ENCODE measurements at regions not wholly inside any gene's neighbourhood (a gene's known extent, or its start where the extent isn't known, plus 50 kb on each side); places are given as distances from the start of the nearest gene placed in this dataset.
A peak's percentile ranks its signal among the peaks of the same experiment; 100 is the strongest.

DNA sequence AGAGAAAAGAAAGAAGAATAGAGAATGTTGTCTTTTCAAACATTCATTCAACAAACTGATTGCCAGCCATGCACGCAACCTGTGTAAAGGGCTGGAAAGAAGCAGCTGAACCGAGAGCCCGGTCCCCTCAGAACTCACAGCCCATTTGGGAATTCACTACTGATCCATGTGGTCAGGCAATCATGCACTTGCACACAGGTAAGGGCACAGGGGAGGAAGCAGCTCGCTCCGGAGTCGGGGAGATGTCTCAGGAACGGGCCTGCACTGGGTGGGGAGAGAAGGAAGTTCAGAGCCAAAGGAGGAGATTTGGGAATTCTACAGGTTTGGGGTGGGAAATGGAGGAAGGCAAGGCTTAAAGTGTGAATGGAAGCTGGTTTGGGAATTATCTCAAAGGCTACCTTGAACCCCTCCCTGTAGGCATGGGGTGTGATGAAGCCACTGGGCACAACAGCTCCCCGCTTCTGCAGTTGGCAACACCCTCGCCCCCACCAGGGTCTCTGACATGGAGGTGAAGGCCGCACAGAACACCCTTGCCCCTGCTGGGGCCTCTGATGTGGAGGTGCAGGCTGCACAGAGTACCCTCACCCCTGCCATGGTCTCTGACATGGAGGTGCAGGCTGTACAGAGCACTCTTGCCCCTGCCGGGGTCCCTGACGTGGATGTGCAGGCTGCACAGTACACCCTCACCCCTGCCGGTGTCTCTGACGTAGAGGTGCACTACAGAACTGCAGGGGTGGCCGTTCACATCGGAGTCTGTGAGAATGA is 194.4 kb upstream of the RNF32 start:
- no peak for DNase-seq

DNA sequence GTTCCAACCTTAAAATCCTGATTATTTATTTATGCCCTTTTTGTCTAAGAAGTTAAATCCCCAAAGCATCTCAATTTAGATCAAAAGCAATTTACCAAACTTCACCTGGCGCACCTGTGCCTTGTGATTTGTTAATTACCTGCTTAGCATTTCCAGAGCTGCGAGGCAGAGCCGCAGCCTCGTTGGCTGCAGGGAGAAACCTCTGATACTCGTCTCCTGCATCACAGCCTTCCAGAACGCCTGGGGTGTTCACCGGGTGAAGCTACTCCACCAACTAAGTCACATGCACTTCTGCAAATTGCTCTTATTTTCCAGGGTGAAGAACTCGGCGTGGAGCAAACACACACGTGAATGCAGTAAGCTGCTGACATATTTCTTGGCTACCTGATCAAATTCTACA is 198.1 kb upstream of the RNF32 start:
- no peak for DNase-seq

DNA sequence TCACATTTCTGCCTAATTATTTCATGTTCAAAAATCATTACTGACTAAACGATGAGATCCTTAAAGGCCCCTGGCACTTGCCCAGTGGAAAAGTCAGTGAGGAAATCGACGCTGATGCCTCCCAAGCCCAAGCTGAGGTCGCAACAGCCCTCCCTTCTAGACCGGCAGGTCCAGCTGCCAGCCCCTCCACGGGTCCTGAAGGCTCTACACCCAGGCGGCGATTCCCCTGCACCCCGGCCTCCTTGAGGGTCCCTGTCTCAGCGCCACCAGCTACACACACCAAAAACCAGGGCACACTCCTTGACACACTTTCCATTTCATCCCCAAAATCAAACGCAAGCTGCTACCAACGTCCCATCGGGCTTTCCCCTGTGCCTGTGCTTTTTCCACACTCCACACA is 200.1 kb upstream of the RNF32 start:
- no peak for DNase-seq

DNA sequence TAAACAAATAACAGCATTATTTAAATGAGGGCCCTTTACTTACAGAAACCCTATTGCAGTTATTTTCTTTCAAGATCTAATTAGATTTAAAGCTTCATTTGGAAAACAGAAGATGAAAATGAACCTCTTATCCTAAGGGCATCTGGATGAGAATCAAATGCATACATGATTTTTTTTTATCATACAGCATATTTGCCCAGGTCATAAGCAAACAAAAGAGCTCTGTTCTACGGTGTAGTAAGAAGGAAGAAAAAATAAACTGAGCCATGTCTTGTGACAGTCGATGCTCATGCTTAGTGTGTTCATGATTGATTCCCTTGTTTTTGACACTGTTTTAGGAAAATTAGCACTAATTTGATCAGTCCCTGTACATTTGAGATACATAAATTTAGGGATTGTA is 202.6 kb upstream of the RNF32 start:
- DNase-seq, result no peak

DNA sequence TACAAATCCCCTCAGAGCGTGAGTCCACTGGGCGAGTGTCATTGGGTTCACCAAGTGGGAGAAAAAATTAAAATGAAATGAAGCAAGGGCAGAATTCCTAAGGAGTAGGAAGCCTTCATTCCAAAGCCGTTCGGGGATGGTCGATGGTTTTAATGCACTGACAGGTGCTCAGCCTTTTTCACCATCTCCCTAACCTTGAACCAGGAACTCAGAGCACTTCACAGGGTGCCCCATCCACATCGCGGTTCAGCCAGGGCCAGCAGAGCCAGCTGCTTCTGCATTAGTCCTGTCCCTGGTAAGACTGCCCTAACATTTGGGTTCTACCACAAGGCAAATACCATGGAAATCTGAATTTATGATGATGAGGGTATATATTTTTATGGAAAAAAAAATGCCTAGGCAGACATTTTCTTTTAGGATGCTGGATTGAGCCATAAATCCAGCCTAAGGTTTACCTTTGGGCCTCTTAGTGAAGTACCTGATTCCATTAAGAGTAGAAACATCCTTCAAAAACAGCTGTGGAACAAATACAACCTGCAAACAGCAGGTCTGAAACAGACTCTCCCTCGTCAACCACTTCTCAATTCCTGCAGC is 203.5 kb upstream of the RNF32 start:
- DNase-seq, result no peak

DNA sequence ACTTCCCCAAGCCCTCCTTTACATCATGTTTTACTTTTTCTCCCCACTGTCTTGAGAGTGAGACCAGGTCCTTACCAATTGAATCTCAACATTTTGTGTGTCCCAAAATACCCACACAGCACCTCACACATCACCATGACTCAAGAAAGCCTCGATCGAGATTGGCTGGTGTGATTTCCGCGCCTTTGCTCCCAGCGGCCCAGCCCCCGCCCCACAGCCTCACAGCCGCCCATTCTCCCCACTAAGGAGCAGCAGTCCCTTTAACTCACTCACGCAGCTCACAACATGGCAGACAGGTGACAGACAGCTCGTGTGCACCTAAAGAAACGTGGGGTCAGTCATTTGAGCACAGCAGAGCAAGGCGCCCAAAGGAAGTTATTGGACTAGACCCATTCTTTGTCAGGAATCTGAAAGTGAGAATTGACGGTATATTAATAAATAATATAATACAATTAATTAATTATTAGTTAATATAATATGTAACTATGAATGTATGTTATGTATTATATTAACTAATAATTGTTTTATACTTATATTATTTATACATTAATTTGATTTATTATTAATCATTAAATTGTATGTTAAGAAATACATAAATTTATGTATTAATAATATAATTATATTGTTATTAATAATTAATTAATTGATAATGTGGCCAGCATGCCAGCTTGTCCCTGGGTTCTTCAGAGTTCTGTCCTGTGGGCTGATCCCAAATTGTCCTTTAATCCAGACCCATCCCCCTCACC is 204.9 kb upstream of the RNF32 start:
- no peak for DNase-seq

DNA sequence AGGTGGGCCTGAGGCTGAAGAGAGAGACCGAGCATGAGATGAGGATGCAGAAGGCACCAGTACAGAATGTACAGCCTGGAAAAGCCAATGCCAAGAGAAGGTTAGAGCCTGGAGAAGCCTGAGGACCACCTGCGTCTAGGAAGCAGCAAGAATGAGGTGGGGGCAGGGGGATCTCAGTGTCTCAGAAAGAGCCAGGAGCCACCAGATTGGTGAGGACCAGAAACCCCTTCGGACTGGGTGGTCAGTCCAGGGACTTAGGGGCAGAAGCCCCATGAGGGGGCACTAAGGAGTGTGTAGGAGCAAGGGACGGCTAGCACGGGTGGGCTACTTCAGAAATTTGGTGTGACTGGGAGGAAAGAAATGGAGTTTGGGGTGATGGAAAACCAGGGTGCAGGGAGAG is 205.9 kb upstream of the RNF32 start:
- no peak for DNase-seq

DNA sequence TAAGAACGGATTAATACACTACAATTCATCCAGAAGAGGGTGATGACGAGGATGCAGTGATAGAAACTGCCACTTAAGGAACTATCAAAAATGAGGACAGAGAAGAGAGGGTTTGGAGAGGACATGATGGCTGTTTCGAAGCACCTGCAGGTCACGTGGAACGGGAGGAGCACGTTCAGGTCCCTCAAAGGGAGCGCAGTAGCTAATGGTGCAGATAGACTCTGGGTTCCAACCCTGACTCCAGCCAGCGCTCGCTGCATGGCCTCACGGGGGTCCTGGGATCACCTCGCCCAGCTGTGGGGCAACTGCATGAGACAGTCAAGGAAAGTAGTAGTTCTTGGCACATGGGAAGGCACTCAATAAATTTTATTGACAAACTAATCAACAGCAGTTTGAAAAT is 208.6 kb upstream of the RNF32 start:
- no peak for DNase-seq

DNA sequence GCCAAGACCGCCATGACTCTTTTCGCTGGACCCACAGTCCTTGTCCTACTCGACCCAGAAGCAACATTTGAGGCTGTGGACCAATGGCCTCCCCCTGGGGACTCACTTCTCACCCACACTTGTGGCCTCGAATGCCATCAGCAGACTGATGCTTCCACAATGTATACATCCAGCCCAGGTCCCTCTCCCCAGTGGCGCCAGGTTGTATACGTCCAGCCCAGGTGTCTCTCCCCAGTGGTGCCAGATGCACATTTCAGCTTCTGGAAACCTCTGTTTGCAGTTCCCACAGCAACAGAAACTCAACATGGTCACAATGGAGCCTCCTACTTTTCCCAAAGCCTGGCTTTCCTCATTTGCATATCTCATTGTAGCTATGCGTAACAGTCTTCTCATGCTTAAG is 210.5 kb upstream of the RNF32 start:
- no peak for DNase-seq

DNA sequence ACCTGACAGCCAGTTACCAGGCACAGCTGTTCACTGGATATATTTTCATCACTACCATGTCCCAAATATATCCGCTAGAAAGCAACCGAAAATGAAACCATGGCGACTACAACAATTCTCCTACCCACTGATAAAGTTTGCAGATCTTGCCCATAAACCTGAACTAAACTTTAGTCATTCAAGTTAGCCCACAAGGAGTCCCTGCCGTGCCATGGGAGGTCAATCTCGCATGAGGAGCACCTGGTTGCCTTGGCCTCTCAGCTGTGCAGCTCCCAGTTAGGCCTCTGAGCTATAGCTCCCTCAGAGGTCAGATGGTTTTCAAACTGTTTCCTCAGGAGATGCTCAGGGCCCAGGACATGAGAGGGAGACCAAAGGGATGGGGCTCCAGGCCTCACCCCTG is 211.1 kb upstream of the RNF32 start:
- DNase-seq, result no peak

DNA sequence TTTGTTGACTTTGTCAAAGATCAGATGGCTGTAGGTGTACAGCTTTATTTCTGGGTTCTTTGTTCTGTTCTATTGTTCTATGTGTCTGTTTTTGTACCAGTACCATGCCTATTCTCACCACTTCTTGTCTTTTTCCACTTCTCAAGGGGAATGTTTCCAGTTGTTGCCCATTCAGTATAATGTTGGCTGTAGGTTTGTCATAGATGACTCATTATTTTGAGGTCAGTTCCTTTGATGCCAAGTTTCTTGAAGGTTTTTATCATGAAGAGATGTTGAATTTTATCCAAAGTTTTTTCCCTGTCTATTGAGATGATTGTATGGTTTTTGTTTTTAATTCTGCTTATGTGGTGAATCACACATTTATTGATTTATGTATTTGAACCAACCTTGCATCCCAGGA is 216.7 kb upstream of the RNF32 start:
- no peak for DNase-seq

DNA sequence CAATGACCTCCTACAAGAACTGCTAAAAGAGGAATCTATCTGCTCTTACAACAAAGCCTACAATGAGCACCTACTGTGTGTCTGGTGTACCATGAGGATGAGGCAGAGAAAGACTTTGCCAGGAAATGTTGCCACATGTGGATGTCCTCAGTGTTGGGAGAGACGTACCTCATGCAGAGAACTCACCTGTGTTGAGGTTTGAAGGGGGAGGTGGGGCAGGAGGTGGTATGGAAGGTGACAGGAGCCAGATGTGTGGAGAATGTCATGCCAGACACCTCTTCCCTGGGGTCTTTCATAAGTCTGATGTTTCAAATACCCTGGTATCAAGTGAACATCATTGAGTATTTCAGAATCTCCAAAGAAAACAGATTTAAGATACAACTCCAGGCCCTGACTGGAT is 220.1 kb upstream of the RNF32 start:
- no peak for DNase-seq

DNA sequence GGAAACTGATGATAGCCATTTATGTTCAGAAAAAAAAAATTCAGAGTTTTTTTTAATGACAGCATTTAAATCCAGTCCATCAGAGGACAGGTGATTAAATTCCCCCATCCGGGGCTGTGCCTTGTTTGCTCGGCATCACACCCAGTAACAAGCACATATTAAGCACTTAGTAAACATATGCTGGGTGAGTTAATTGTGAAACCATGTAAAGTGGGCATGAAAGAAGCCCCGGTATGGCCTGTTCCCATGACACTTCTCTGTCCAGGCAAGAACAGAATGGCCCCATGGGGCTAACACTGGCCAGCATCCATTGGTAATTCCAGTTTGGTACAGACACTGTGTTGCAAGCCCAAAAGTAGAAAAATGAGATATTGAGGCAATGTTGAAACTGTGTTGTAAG is 220.8 kb upstream of the RNF32 start:
- no peak for DNase-seq

DNA sequence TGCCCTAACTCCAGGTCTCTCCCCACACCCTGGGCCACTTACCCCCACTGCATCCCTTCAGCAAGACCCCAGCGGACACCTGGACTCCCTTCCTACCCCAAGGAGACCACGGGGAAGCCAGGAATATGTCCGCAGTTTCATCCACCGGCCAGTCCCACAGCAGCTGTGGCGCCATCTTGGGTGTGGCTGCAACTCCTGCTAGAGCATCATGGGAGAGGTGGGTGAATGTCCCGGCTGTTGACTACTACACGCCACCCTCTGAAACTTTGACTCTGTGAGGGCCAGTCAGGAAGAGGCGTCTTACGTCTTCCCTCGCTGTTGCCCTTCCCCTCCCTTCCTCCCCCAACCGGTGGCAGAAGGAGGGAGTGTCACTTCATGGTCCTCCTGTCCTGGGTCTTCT is 238.3 kb upstream of the RNF32 start:
- no peak for DNase-seq

DNA sequence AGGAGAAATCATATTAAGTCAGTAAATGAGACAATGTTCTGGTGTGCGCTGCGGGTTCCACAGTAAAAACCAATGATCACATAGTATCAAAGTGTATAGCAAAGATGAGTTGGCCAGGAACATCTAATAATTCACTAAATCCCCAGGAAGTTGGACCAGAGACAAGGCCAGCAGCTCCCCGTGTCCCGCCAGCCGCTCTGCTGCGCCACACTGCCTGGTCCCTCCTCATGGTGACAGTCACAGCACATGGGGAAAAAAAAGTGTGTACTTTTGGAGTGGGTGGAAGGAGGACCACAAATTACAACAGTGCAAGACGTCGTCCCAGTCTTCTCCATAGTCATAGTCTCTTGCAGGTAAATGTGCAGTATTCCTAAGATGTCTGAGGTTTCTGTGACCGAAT is 239.0 kb upstream of the RNF32 start:
- DNase-seq, result no peak

DNA sequence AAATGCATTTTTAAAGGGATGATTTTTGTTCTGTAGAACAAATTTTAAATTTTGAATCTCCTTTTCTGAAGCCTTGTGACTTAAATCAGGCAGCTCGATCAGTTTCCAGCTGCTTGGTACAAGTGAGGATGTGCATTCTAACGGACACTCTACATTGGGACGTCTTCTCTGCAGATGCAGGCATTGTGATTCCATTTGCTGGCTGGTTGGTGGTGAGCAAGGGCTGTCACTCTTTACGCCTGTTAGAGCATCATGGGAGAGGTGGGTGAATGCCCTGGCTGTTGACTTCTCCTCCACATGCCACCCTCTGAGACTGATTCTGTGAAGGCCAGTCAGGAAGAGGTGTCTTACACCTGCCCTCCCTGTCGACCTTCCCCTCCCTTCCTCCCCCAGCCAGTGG is 240.5 kb upstream of the RNF32 start:
- no peak for DNase-seq

DNA sequence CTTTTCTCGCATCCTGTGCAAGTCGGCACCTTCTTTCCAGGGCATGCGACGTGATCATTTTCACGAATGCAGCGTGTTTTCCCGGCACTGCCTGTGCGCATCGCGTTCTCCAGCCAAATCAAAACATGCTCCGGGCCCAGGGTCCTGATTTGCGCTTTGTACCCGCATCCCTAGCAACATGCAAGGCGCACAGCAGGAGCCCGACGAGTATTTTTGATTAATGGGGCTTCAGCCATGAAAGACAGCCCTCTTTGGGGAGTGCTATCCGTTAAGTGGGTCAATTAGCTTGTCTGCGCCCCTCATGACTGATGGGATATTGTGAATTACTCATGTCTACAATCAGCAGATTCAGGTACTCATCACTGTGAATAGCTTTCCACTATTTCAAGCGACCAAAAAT is 243.3 kb upstream of the RNF32 start:
- DNase-seq, result peak; percentile 57

DNA sequence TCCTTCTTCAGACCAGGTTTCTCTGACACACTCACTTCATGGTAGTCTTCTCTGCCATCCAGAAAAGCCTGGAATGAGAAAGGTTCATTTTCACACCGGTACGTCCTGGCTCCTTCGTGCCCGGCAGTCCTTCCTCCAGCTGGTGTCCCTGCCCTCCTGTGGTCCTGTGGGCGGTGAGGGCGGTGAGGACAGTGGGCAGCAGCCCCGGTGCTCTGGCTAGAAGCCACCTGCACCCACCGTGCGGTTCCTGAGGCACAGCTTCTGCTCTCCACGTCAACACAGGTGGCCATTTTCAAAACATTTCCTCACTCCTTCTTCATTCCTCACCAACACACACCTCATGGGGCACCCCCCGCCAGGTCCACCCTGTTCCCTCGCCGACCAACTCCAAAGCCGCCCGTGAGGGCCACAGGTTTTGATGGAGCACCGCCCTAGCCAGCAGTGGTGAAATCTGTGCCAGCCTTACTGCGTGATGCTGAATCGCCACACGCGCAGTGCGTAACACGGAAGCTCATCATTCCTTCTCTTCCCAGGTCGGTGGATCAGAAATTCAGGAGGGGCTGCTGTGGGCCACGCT is 251.4 kb upstream of the RNF32 start:
- DNase-seq, result no peak

DNA sequence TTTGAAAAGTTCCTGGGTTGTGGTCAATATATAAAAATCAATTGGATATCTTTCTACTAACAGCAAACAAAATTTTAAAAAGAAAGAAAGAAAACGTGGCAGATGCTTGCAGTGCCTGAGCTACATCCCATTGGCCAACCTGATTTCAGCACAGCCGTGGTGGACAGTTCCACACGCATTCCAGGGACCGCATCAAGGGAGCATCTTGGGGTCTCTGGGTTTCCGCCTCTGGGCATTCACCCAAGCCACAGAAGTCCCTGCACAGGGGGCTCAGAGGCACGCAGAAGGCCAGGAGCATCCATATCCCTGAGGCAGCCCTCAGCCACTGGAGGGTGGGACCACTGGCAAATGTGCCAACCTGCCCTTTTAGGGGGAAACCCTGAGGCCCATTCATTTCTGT is 254.5 kb upstream of the RNF32 start:
- no peak for DNase-seq

DNA sequence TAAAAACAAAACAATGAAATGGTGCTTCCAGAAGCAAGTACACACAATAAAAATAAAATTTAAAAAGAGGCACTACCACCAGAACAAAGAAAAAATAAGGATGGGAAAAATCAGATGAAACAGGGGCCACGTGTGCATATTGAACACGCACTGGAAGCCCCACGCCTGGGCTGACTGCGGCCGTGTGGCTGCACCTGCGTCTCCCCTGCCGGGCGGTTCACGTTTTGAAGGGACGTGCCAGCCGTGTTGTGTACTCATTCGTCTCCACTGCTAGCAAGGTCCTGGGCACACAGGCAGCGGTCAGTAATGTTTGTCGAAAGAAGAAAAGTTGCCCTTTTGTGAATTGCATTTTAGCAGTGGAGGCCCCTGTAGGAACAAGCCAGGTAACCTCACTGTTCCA is 255.9 kb upstream of the RNF32 start:
- DNase-seq, result no peak

DNA sequence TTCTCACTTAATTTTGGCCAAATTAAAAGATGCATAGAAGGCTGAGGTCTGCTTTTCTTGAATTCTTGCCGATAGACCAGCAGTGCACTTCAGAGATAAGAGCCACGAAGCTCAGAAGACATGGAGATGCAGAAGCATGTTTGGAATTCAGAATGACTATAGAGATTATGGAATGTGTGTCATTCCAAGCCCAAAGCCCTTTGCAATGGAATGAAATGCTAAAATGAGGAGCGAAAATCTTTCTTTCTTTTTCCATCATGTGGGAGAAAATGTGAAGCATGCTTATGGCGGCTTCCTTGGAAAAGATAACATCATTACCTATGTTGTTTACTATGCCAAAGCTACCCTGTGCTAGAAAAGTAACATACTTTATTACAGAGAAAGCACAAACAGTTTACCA is 257.0 kb upstream of the RNF32 start:
- DNase-seq, result no peak

DNA sequence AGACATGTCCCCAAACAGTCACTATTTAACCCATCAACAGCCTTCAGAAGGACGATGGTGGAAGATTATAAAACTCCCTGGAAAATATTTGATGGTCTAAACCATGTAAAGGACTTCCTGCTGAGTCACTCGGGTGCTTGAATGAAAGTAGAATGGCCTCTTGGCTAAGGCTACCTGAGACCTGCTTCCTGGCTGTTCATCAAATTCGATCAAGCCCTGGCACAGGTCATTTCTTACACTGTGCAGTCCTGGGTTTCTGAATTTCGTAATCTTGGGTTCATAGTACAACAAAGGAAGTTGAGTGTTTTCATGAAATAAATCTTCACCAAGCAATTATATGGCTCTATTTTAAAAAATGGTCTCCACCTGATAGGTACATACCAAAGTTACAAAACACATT is 260.3 kb upstream of the RNF32 start:
- no peak for DNase-seq

DNA sequence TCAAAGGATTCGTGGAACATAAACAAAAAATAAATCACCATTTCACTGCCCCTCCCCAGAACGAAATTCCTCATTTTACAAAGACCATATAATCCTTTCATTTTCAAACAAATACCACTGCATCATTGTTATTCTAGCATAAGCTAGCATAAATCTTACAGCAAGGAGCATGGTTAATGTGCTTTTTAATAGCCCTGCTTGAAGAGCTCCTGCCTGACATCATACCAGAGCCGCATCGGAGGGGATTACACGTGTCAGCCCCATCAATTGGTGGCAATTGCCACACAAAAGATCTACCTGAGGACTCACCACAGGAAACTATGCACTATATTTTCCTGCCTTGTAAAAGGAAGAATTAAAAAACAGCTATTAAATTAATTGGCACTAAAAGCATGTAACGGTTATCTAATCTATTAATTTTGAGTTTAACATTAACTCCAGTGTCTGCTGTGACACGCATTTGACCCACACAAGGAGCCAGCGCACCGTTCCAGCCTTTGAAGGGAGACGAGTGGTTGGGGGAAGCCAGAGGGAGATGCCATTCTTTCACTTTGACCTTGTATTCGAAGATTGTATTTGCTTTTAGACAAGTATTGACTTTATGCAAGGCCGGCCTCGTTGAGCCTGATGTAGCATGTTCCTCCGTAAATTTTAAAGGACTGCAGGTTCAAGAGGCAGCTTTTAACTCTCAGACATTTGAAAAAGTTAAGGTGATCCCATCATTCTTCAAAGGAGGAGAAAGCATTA is 261.1 kb upstream of the RNF32 start:
- no peak for DNase-seq
